Neuronal stem cell (in vitro differentiated cells): ENCODE measurements at regions not wholly inside any gene's neighbourhood (a gene's known extent, or its start where the extent isn't known, plus 50 kb on each side); places are given as distances from the start of the nearest gene placed in this dataset.

Source experiments
- DNase-seq: peaks from one replicate; pipeline ENCODE4 v3.0.0-alpha.2; 2013; ENCODE audit warnings: low spot score
- H2AFZ ChIP-seq: one replicate; pipeline ENCODE4 v1.6.1; 2013; ENCODE audit warnings: mild to moderate bottlenecking, low read length, inconsistent platforms
- H2AK5ac ChIP-seq: 2 replicates; pipeline ENCODE4 v1.6.1; 2013; ENCODE audit warnings: low read depth, mild to moderate bottlenecking, inconsistent platforms, low read length, moderate library complexity, mixed read lengths
- H2BK120ac ChIP-seq: 2 replicates; pipeline ENCODE4 v1.6.1; 2013; ENCODE audit warnings: low read depth, mild to moderate bottlenecking, inconsistent platforms, low read length, moderate library complexity, mixed read lengths
- H2BK12ac ChIP-seq: one replicate; pipeline ENCODE4 v1.6.1; 2013; ENCODE audit warnings: low read length, inconsistent platforms
- H2BK15ac ChIP-seq: 2 replicates; pipeline ENCODE4 v1.6.1; 2013; ENCODE audit warnings: mild to moderate bottlenecking, low read length, inconsistent platforms, mixed read lengths
- H2BK5ac ChIP-seq: one replicate; pipeline ENCODE4 v1.6.1; 2013; ENCODE audit warnings: inconsistent platforms, mild to moderate bottlenecking, low read length, moderate library complexity
- H3K14ac ChIP-seq: one replicate; pipeline ENCODE4 v1.6.1; 2013; ENCODE audit warnings: low read length, inconsistent platforms
- H3K18ac ChIP-seq: 2 replicates; pipeline ENCODE4 v1.6.1; 2013; ENCODE audit warnings: low read length, inconsistent platforms
- H3K23ac ChIP-seq: 2 replicates; pipeline ENCODE4 v1.6.1; 2013; ENCODE audit warnings: low read depth, mild to moderate bottlenecking, mixed read lengths, low read length, inconsistent platforms; ENCODE audit not compliant: poor library complexity
- H3K27ac ChIP-seq: replicated peaks from 3 replicates; pipeline ENCODE4 v1.5.1; 2013; ENCODE audit warnings: low read length, inconsistent platforms
- H3K27me3 ChIP-seq, 3 experiments: 2 replicates each; pipeline ENCODE4 v1.6.1; 2013; ENCODE audit warnings: low read length in 3 of 3, mild to moderate bottlenecking in 2 of 3, inconsistent platforms in 1 of 3, low read depth in 1 of 3, mixed read lengths in 1 of 3, moderate library complexity in 1 of 3; ENCODE audit not compliant: control insufficient read depth in 3 of 3, insufficient read depth in 3 of 3
- H3K36me3 ChIP-seq, 2 donors: replicated peaks in 1 of 2; 2 replicates each; pipeline ENCODE4 v1.6.1; 2013; ENCODE audit warnings: low read length in 2 of 2; ENCODE audit not compliant: control insufficient read depth in 2 of 2, insufficient read depth in 2 of 2
- H3K4ac ChIP-seq: 2 replicates; pipeline ENCODE4 v1.6.1; 2013; ENCODE audit warnings: inconsistent platforms, mild to moderate bottlenecking, low read length, moderate library complexity
- H3K4me1 ChIP-seq, 2 donors: 1 replicate in 1 of 2; 2 replicates in 1 of 2; pipeline ENCODE4 v1.6.1; 2013; ENCODE audit warnings: low read length in 2 of 2, low read depth in 1 of 2; ENCODE audit not compliant: control insufficient read depth in 2 of 2, insufficient read depth in 1 of 2
- H3K4me2 ChIP-seq: one replicate; pipeline ENCODE4 v1.6.1; 2013; ENCODE audit warnings: mild to moderate bottlenecking, low read length, inconsistent platforms; ENCODE audit not compliant: insufficient read depth, poor library complexity, severe bottlenecking
- H3K4me3 ChIP-seq, 2 donors: 2 replicates each; pipeline ENCODE4 v1.5.1; 2013; ENCODE audit warnings: low read length in 2 of 2, mild to moderate bottlenecking in 2 of 2, inconsistent platforms in 1 of 2, moderate library complexity in 1 of 2
- H3K79me1 ChIP-seq: one replicate; pipeline ENCODE4 v1.6.1; 2013; ENCODE audit warnings: low read depth, mild to moderate bottlenecking, inconsistent platforms, low read length, moderate library complexity
- H3K9ac ChIP-seq: one replicate; pipeline ENCODE4 v1.6.1; 2013; ENCODE audit warnings: mild to moderate bottlenecking, low read depth, low read length, inconsistent platforms; ENCODE audit not compliant: poor library complexity
- H3K9me3 ChIP-seq, 2 donors: replicated peaks in 1 of 2; 2 replicates each; pipeline versions ENCODE3 to v1.6.1; 2013; ENCODE audit warnings: low read length in 2 of 2, mild to moderate bottlenecking in 2 of 2, inconsistent platforms in 1 of 2, low read depth in 1 of 2, mixed read lengths in 1 of 2, moderate library complexity in 1 of 2; ENCODE audit not compliant: control insufficient read depth in 2 of 2, insufficient read depth in 1 of 2
- H4K8ac ChIP-seq: one replicate; pipeline ENCODE4 v1.6.1; 2013; ENCODE audit warnings: low read depth, mild to moderate bottlenecking, inconsistent platforms, low read length, moderate library complexity
- H4K91ac ChIP-seq: one replicate; pipeline ENCODE4 v1.6.1; 2013; ENCODE audit warnings: low read length, low read depth, mild to moderate bottlenecking, inconsistent platforms; ENCODE audit not compliant: poor library complexity
- WGBS, 2 donors: extraction: QIAGEN DNeasy Blood & Tissue Kit; methylation state at CpG; one replicate each; pipeline ENCODE4 v1.1.7; 2013; ENCODE audit warnings: missing lambda C conversion rate in 2 of 2, mixed read lengths in 1 of 2; ENCODE audit not compliant: insufficient read length in 2 of 2, insufficient replicate concordance in 1 of 2; ENCODE audit errors: extremely low coverage in 2 of 2; 5-methylcytosine and 5-hydroxymethylcytosine counted together

- no peak overlapping the region for H2AFZ ChIP-seq
- H3K4ac ChIP-seq, result no peak overlapping the region
- no peak overlapping the region for H3K9ac ChIP-seq
- H2AK5ac ChIP-seq, result no peak overlapping the region
- H3K27me3 ChIP-seq, result no peaks in the 10 kb centered on the region
- DNase-seq, result no peak
- H3K9me3 ChIP-seq, result no peaks in the 10 kb centered on the region
- H2BK15ac ChIP-seq, result no peak overlapping the region
- no peak overlapping the region for H4K8ac ChIP-seq
- H3K4me2 ChIP-seq, result no peak overlapping the region
- no CpG with 5 or more reads among the region's 2 CpGs for WGBS, 2 donors
- no peak overlapping the region for H3K27ac ChIP-seq
- H2BK120ac ChIP-seq, result no peak overlapping the region
- no peak overlapping the region for H3K4me3 ChIP-seq
- H3K23ac ChIP-seq, result no peak overlapping the region
- no peak overlapping the region for H3K18ac ChIP-seq
- no peaks in the 10 kb centered on the region for H3K4me1 ChIP-seq
- no peak overlapping the region for H2BK12ac ChIP-seq
- no peak overlapping the region for H2BK5ac ChIP-seq
- H3K36me3 ChIP-seq, result no peaks in the 10 kb centered on the region
- H3K14ac ChIP-seq, result no peak overlapping the region
- no peaks in the 10 kb centered on the region for H3K79me1 ChIP-seq
- H4K91ac ChIP-seq, result no peak overlapping the region
Measured at GRCh38 chr4:53672873-53673272, 81.6 kb upstream of the LNX1 start.

- Histone ChIP-seq H3K18ac (no peak overlapping the region), H3K23ac (no peak overlapping the region), H4K8ac (no peak overlapping the region), H3K36me3 (no peaks in the 10 kb centered on the region), H3K4me3 (no peak overlapping the region), H3K4ac (no peak overlapping the region), H3K27me3 (no peaks in the 10 kb centered on the region), H3K9me3 (no peaks in the 10 kb centered on the region), H2AFZ (no peak overlapping the region), H3K27ac (no peak overlapping the region), H2BK120ac (no peak overlapping the region), H3K79me1 (no peaks in the 10 kb centered on the region), H3K9ac (no peak overlapping the region), H3K4me2 (no peak overlapping the region), H2BK5ac (no peak overlapping the region), H3K14ac (no peak overlapping the region), H2BK15ac (no peak overlapping the region), H3K4me1 (no peaks in the 10 kb centered on the region), H2BK12ac (no peak overlapping the region), H2AK5ac (no peak overlapping the region), H4K91ac (no peak overlapping the region)
- no peak for DNase-seq
- WGBS, 2 donors, result no CpG with 5 or more reads among the region's 2 CpGs
Measured at GRCh38 chr4:53671757-53672156, 80.5 kb upstream of the LNX1 start.

DNA sequence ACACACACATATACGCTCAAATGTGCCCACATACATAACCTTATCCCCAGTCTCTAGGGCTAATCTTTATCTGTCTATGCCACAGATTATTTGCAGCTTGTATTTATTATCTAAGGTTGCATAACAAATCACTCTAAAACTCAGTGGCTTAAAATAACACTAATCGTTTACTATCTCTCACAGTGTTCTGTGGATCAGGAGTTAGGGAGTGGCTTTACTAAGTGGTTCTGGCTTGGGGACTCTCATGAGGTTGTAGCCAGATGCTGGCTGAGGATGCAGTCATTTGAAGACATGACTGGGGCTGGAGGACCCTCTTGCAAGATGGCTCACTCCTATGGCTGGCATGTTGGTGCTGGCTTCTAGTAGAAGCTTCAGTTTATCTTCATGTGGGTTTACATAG is 68.5 kb upstream of the LNX1 start:
- no peak for DNase-seq
- Histone ChIP-seq H3K36me3 (no peaks in the 10 kb centered on the region), H3K4me1 (no peaks in the 10 kb centered on the region), H3K18ac (no peak overlapping the region), H4K91ac (no peak overlapping the region), H4K8ac (no peak overlapping the region), H3K27me3 (no peaks in the 10 kb centered on the region), H2BK120ac (no peak overlapping the region), H3K4me3 (no peak overlapping the region), H3K23ac (no peak overlapping the region), H3K79me1 (no peaks in the 10 kb centered on the region), H3K4me2 (no peak overlapping the region), H3K4ac (no peak overlapping the region), H3K14ac (no peak overlapping the region), H2AK5ac (no peak overlapping the region), H2AFZ (no peak overlapping the region), H3K27ac (no peak overlapping the region), H2BK12ac (no peak overlapping the region), H3K9me3 (no peaks in the 10 kb centered on the region), H3K9ac (no peak overlapping the region), H2BK5ac (no peak overlapping the region), H2BK15ac (no peak overlapping the region)
- no CpG with 5 or more reads among the region's 2 CpGs for WGBS, 2 donors

DNA sequence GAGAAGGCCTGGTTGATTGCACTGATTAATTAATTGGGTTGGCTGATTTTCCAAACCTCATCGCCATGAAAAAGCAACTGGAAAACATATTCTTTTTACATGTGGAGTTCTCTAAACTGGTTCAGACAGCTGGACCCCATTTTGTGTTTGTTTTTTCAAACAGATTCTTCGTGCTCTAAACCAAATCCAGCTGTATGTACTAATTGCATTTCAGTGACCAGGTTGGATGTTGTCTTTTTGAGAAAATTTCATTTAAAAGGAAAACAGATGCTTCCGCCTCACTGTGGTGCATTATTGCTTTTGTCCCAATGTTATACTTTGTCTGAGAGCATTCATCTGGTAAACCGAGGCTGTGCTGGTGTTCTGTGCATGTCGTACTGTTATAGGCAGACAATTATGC is 67.8 kb upstream of the LNX1 start:
- Histone ChIP-seq H3K4me2 (no peak overlapping the region), H3K9me3 (no peaks in the 10 kb centered on the region), H4K8ac (no peak overlapping the region), H3K4ac (no peak overlapping the region), H2AK5ac (no peak overlapping the region), H3K23ac (no peak overlapping the region), H3K79me1 (no peaks in the 10 kb centered on the region), H3K14ac (no peak overlapping the region), H3K27me3 (no peaks in the 10 kb centered on the region), H3K9ac (no peak overlapping the region), H3K36me3 (no peaks in the 10 kb centered on the region), H3K4me3 (no peak overlapping the region), H4K91ac (no peak overlapping the region), H2BK120ac (no peak overlapping the region), H3K27ac (no peak overlapping the region), H3K4me1 (no peaks in the 10 kb centered on the region), H2BK12ac (no peak overlapping the region), H2BK5ac (no peak overlapping the region), H3K18ac (no peak overlapping the region), H2BK15ac (no peak overlapping the region), H2AFZ (no peak overlapping the region)
- WGBS, 2 donors, result no CpG with 5 or more reads among the region's 5 CpGs
- no peak for DNase-seq
